GM10266 (cell line): ENCODE measurements at regions not wholly inside any gene's neighbourhood (a gene's known extent, or its start where the extent isn't known, plus 50 kb on each side); places are given as distances from the start of the nearest gene placed in this dataset.
"Not testable (repeated sequence)": the region's sequence is repeated elsewhere in the genome, so short reads cannot be mapped to it uniquely, and the experiment has no call there.

ENCODE experiments used
- DNase-seq: peaks from one replicate; pipeline ENCODE4 v3.0.0; 2012; ENCODE audit errors: extremely low spot score

DNA sequence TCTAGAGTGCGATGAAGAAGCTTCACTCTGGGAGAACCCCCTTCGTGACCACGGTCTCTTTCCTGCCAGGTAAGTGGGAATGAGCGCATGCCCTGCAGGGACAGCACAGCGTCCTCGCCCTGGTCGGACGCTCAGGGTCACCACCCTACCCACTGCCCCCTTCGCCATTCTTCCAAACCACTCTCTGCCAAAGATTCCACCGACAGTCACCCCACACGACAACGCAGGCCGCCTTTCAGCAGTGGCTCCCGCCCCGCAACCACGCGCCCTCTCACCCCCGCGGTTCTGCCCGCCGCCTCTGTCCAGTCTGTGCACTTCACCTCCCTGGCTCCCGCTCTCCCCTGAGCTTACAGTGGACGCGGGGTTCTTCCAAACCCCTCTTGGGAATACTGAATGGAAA is 82.3 kb upstream of the FCGR1A start:
- DNase-seq = not testable (repeated sequence)

GRCh38 chr1:149700677-149701567 is 81.6 kb upstream of the FCGR1A start:
- DNase-seq = not testable (repeated sequence)

GRCh38 chr1:149708192-149708853 is 74.2 kb upstream of the FCGR1A start:
- not testable (repeated sequence) for DNase-seq

DNA sequence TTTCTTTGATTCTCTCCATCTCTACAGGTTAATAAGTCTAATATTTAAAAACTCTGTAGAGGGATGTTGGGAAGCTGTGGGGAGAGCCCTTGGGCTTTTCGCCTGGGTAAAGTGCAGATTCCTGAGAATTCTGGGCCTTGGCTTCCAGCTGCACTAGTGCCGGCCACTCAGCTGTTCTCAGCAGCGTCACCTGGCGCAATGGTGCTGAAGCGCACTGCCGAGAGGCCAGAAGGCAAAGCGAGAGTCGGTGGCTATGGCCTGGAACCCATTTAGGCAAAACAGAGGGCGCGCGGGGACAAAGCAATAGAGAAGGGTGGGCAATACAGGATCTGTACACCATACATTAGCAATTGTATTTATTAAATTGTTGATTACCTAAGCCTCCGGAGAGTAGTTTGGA is 70.8 kb upstream of the FCGR1A start:
- DNase-seq = not testable (repeated sequence)

DNA sequence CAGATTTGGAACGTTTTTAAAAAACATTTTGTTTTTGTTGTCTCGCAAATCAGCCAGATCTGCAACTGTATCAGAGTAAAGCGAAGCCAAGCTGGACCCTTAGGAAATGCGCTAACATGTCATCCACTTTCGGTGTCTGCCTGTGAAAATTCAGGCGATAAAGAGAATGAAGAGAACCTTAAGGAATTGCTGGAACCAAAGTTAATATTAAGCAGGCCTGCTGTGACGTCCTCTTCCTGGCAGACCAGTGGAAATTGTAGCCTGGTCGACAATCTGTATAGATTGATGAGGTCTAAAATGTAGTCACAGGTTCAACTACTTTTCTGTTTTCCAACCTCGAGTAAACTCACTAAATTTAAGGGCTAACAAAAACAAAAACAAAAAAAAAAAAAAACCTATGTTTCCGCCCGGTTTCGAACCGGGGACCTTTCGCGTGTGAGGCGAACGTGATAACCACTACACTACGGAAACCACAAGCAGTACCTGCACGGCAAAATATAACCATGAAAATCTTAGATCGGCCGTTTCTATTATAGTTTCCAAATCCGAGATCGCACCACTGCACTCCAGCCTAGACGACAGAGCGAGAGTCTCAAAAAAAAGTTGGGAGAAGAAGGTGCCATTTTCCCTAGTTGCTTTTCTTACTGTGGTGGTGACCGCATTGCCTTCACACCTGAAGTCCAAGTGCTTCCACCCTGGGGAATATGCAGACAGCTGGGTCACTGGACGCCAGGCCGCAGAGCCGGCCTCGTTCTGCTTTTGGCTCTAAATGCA is 70.2 kb upstream of the FCGR1A start:
- not testable (repeated sequence) for DNase-seq

DNA sequence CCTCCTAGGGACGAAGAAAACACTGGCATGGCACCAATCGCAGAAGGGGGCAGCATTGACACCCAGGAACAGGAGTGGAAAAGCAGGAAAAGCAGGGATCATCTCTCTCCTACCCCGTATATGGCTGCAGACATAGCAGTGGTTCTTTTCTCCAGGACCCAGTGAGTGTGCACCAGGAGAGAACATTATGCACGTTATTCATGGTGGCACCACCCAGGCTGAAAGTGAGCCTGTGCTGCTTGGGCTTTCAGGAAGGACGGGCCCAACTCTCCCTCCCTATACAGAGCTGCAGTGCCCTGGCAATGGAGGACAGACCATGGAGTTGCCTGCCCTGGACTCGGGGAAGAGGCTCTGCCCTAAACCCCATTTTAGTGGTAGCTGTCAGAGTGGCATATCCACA is 69.0 kb upstream of the FCGR1A start:
- DNase-seq = not testable (repeated sequence)

- DNase-seq = not testable (repeated sequence)
These were observed 68.5 kb upstream of the FCGR1A start for GRCh38 chr1:149713952-149714351.

GRCh38 chr1:149724618-149725302 is 57.7 kb upstream of the FCGR1A start:
- not testable (repeated sequence) for DNase-seq

DNA sequence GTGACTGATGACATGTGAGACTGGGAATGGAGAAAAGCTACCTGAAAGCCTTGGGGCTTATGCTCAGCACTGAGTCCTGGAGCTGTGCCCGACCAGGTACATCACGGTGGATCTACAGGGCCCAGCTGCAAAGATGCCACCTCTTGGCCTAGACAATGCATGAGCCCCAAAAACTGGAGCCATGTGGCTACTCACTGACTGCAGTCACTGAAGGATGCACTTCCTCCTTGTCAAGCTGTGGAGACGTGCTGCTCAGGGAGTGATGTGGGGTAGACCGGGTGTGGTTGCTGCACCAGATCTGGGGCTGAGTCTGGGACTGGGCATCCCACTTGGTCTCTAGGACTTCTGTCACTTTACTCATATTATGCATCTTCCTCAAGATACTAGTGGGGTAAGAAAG is 55.8 kb upstream of the FCGR1A start:
- DNase-seq = not testable (repeated sequence)

DNA sequence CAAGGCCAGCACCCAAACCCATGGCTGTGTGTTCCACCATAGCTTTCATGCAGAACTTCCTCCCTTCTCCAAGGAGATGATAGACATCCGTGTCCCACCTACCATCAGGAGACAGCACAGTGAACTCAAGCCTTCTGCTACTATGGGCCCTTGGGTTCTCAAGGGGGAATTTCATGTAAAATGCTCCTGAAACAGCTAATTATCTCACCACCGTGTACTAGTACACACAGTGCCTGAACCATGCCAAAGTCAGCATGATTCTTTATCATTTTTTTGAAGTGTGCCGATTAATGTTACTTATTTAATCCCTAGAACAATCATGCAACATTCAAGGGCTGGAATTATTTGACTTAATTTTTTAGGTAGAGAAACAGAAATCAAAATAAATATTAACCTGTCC is 53.9 kb upstream of the FCGR1A start:
- not testable (repeated sequence) for DNase-seq
